ENCODE measurements at regions not wholly inside any gene's neighbourhood (a gene's known extent, or its start where the extent isn't known, plus 50 kb on each side); places are given as distances from the start of the nearest gene placed in this dataset.
"Not testable (repeated sequence)": the region's sequence is repeated elsewhere in the genome, so short reads cannot be mapped to it uniquely, and the experiment has no call there.

DNA sequence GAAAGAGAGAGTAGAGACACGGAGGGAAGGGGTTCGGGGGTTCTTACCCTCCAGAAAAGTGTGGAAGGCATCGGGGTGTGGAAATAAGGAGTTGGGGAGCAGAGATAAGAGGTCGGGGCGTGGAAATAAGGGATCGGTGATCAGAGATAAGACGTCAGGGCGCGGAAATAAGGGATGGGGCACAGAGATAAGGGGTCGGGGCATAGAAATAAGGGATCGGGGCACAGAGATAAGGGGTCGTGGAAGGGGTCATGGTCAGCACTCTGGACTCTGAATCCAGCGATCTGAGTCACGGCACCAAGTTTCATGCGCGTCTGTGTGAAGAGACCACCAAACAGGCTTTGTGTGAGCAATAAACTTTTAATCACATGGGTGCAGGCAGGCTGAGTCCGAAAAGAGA lies 119.1 kb downstream of the PCDH10 start:
- Mint-ChIP-seq H3K9me3 (no peaks in the 10 kb centered on the region), H3K36me3 (ENCODE audit: low read depth) (no peaks in the 10 kb centered on the region), H3K4me1 (ENCODE audit: low read depth) (no peaks in the 10 kb centered on the region), H3K27ac (no peak overlapping the region), H3K27me3 (no peaks in the 10 kb centered on the region), H3K4me3 (no peak overlapping the region)
- intact Hi-C loops (cut with DNase I, micrococcal nuclease) = no loop called here
- ChIA-PET CTCF (no interaction called here), POLR2A (no interaction called here)
- H3K4me1 ChIP-seq (ENCODE audit: insufficient read depth, low read length) = no peaks in the 10 kb centered on the region
- TF ChIP-seq, protein P1, sequence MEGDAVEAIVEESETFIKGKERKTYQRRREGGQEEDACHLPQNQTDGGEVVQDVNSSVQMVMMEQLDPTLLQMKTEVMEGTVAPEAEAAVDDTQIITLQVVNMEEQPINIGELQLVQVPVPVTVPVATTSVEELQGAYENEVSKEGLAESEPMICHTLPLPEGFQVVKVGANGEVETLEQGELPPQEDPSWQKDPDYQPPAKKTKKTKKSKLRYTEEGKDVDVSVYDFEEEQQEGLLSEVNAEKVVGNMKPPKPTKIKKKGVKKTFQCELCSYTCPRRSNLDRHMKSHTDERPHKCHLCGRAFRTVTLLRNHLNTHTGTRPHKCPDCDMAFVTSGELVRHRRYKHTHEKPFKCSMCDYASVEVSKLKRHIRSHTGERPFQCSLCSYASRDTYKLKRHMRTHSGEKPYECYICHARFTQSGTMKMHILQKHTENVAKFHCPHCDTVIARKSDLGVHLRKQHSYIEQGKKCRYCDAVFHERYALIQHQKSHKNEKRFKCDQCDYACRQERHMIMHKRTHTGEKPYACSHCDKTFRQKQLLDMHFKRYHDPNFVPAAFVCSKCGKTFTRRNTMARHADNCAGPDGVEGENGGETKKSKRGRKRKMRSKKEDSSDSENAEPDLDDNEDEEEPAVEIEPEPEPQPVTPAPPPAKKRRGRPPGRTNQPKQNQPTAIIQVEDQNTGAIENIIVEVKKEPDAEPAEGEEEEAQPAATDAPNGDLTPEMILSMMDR (IDR thresholded peaks at IDR 0.05) = no peak
- no peak overlapping the region for H3K4me3 ChIP-seq (ENCODE audit: low read length)
- ATAC-seq (ENCODE audit: poor library complexity) (no peak), DNase-seq (no peak)
- H3K27ac ChIP-seq (ENCODE audit: low read depth in 1 of 2, low read length in 2 of 2) = no peak overlapping the region
- H3K9me3 ChIP-seq (ENCODE audit: control insufficient read depth in 1 of 2, insufficient read depth in 1 of 2, low read length in 2 of 2) = no peaks in the 10 kb centered on the region
- H3K27me3 ChIP-seq (ENCODE audit: control insufficient read depth in 1 of 2, insufficient read depth in 2 of 2, low read length in 2 of 2) = no peaks in the 10 kb centered on the region
- no peaks in the 10 kb centered on the region for H3K36me3 ChIP-seq (ENCODE audit: insufficient read depth, low read length)

DNA sequence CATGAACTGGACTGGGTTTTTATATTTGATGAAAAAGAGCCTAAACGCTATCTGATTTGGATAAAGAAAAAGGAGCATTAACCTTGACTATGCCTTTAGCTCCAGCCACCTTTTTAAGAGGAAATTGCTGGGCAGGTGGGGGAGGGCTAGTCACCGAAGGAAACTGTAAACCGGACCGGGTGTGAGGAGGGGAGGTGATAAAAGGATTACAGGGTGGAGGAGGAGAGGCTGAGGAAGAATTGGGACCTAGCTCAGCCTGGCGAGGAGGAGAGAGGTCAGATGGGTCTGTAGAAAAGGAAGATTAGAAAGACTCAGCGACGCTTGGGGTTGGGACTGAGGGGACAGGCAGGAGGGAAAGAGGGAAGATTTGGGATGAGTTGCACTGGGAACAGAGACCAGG lies 118.4 kb downstream of the PCDH10 start:
- H3K4me3 ChIP-seq (ENCODE audit: low read length); CTCF ChIA-PET; POLR2A ChIA-PET; H3K27me3 ChIP-seq (ENCODE audit: control insufficient read depth in 1 of 2, insufficient read depth in 2 of 2, low read length in 2 of 2); H3K27me3 Mint-ChIP-seq; ATAC-seq (ENCODE audit: poor library complexity); H3K9me3 ChIP-seq (ENCODE audit: control insufficient read depth in 1 of 2, insufficient read depth in 1 of 2, low read length in 2 of 2); H3K27ac ChIP-seq (ENCODE audit: low read depth in 1 of 2, low read length in 2 of 2); H3K27ac Mint-ChIP-seq; H3K4me3 Mint-ChIP-seq; DNase-seq; intact Hi-C loops (cut with DNase I, micrococcal nuclease); H3K36me3 ChIP-seq (ENCODE audit: insufficient read depth, low read length); H3K9me3 Mint-ChIP-seq; H3K4me1 Mint-ChIP-seq (ENCODE audit: low read depth); H3K4me1 ChIP-seq (ENCODE audit: insufficient read depth, low read length); H3K36me3 Mint-ChIP-seq (ENCODE audit: low read depth): not testable (repeated sequence)

- H3K4me1 Mint-ChIP-seq (ENCODE audit: low read depth); H3K4me3 ChIP-seq (ENCODE audit: low read length); H3K4me1 ChIP-seq (ENCODE audit: insufficient read depth, low read length); H3K27ac ChIP-seq (ENCODE audit: low read depth in 1 of 2, low read length in 2 of 2); DNase-seq; H3K4me3 Mint-ChIP-seq; CTCF ChIA-PET; H3K27ac Mint-ChIP-seq; H3K9me3 ChIP-seq (ENCODE audit: control insufficient read depth in 1 of 2, insufficient read depth in 1 of 2, low read length in 2 of 2); H3K27me3 Mint-ChIP-seq; H3K9me3 Mint-ChIP-seq; H3K27me3 ChIP-seq (ENCODE audit: control insufficient read depth in 1 of 2, insufficient read depth in 2 of 2, low read length in 2 of 2); intact Hi-C loops (cut with DNase I, micrococcal nuclease); POLR2A ChIA-PET; H3K36me3 Mint-ChIP-seq (ENCODE audit: low read depth); ATAC-seq (ENCODE audit: poor library complexity); H3K36me3 ChIP-seq (ENCODE audit: insufficient read depth, low read length): not testable (repeated sequence)
Measured at GRCh38 chr4:133266966-133267365, 117.9 kb downstream of the PCDH10 start.

GRCh38 chr4:133264251-133264650 lies 115.2 kb downstream of the PCDH10 start:
- H3K27me3 Mint-ChIP-seq; H3K4me1 Mint-ChIP-seq (ENCODE audit: low read depth); H3K4me3 ChIP-seq (ENCODE audit: low read length); ATAC-seq (ENCODE audit: poor library complexity); intact Hi-C loops (cut with DNase I, micrococcal nuclease); H3K36me3 ChIP-seq (ENCODE audit: insufficient read depth, low read length); DNase-seq; H3K4me3 Mint-ChIP-seq; POLR2A ChIA-PET; H3K4me1 ChIP-seq (ENCODE audit: insufficient read depth, low read length); H3K9me3 ChIP-seq (ENCODE audit: control insufficient read depth in 1 of 2, insufficient read depth in 1 of 2, low read length in 2 of 2); H3K27ac ChIP-seq (ENCODE audit: low read depth in 1 of 2, low read length in 2 of 2); H3K27me3 ChIP-seq (ENCODE audit: control insufficient read depth in 1 of 2, insufficient read depth in 2 of 2, low read length in 2 of 2); CTCF ChIA-PET; H3K27ac Mint-ChIP-seq; H3K36me3 Mint-ChIP-seq (ENCODE audit: low read depth); H3K9me3 Mint-ChIP-seq: not testable (repeated sequence)

GRCh38 chr4:133263104-133263503 lies 114.0 kb downstream of the PCDH10 start:
- Mint-ChIP-seq H3K27me3 (no peaks in the 10 kb centered on the region), H3K36me3 (ENCODE audit: low read depth) (no peaks in the 10 kb centered on the region), H3K9me3 (no peaks in the 10 kb centered on the region), H3K4me3 (no peak overlapping the region), H3K4me1 (ENCODE audit: low read depth) (no peaks in the 10 kb centered on the region), H3K27ac (no peak overlapping the region)
- no peaks in the 10 kb centered on the region for H3K36me3 ChIP-seq (ENCODE audit: insufficient read depth, low read length)
- no peak overlapping the region for H3K4me3 ChIP-seq (ENCODE audit: low read length)
- TF ChIP-seq, protein P1 (IDR thresholded peaks at IDR 0.05) = no peak
- ChIA-PET POLR2A (no interaction called here), CTCF (no interaction called here)
- no peak overlapping the region for H3K27ac ChIP-seq (ENCODE audit: low read depth in 1 of 2, low read length in 2 of 2)
- H3K9me3 ChIP-seq (ENCODE audit: control insufficient read depth in 1 of 2, insufficient read depth in 1 of 2, low read length in 2 of 2) = peaks cover 0 to 4% of the 10 kb centered on the region in 2 experiments
- DNase-seq = no peak
- no peaks in the 10 kb centered on the region for H3K4me1 ChIP-seq (ENCODE audit: insufficient read depth, low read length)
- no peak for ATAC-seq (ENCODE audit: poor library complexity)
- intact Hi-C loops (cut with DNase I, micrococcal nuclease) = no loop called here
- H3K27me3 ChIP-seq (ENCODE audit: control insufficient read depth in 1 of 2, insufficient read depth in 2 of 2, low read length in 2 of 2) = no peaks in the 10 kb centered on the region
